ENCODE measurements at regions not wholly inside any gene's neighbourhood (a gene's known extent, or its start where the extent isn't known, plus 50 kb on each side); places are given as distances from the start of the nearest gene placed in this dataset.

DNA sequence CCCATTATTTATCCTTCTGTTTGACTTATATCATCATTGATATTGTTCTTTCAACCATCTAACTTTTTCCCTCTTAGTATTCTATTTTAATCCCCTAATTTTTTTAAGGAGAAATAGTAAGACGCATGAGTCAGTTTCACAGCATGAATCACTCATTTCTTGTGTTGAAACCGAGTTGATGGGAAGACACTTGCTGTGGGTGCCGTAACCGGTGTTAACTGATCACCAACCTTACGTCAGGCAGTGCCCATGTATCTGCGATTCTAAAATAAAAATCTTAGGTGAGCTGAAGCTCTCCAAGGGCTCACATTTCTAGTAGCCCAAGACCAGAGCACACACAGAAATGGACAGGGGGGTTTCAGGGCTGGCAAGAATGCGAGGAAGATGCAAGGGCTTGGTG is 348.1 kb downstream of the GALR1 start:
- no peak for DNase-seq

DNA sequence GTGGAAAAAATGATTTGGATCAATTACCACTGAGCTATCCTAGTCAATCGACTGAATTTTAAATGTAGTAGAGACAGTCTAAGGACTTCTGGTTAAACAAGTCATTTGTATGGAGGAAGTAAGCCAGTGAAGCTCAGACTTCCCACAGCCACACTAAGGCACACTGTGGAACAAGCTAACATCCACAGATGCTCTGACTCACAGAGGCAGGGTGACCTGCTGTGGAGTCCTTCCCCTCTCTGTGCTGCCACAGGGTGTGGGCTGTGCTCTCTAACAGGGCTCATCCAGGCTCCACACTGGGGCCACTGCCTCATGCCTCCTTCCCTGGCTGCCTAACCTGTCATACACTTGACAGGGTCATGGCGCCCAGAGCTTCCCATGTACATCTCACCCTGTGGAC is 351.0 kb downstream of the GALR1 start:
- no peak for DNase-seq

DNA sequence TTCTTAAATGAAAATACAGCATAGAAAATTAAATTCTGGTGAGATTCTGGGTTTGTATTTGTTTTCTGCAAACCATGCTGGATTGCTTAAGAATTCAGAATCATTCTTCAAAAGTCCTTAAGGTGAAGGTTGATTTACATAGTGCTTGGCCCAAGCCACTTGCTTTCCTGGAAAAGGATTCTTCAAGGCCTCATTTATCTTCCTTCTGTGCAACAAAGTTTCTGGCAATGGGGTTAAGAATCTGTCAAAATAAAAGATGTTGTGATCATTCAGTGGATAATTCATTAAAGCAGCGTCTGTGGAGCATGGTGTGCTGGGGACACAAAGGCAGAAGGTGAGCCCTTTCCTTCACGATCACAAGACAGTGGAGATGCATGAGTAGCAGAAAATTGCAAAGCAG is 351.9 kb downstream of the GALR1 start:
- no peak for DNase-seq

DNA sequence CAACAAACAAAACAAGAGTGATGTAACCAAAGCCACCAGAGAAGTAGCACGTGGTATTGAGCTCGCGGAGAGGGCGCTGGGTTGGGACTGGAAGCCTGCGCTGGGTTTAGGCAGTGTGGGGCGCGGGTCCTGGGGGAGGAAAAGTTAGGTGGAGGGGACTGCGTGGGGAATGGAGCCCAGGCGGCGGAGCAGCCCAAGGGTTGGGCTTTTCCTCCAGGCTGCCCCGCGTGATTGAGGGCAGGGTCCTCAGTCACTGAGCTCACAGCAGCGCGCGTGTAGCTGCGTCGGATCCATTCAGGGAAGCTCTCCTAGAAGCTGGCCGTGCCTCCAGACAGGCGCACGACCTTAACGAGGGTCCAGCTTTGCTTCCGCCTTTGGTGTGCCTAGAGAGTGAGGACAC is 357.4 kb downstream of the GALR1 start:
- no peak for DNase-seq

DNA sequence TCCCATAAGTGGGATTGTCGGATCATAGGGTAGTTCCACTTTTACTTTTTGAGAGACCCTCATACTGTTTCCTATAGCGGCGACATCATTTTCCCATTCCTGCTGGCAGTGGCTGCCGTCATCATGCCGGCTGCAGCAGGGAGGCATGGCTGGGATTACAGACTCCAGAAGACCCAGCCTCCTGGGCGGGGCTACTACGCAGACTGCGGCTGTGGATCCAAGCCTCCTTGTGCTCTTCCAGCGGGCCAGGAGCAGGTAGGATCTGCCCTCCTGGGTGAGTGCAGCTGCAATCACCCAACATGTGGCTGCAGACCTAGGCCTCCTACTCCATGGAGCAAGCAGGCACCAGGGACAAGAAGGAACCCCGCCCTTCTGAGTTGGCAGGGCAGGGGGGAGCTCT is 359.2 kb downstream of the GALR1 start:
- DNase-seq, result no peak

DNA sequence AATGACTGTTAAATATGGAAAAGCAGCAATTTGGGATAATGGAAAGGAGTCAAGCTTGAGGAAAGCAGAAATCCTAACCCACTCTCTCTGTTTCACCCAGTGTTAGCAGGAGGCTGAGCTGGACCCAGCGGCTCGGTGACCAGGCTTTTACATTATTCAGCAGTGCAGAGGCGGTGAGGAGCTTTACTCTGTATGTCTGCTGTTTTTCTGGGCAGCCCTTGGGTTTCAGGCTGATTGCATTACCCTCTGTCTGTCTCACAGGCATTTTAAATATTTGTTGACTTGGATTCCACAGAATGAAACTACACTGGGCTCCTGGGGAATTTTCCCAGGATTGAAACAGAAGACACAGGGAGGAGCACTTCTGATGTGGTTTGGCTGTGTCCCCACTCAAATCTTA is 368.0 kb downstream of the GALR1 start:
- no peak for DNase-seq

DNA sequence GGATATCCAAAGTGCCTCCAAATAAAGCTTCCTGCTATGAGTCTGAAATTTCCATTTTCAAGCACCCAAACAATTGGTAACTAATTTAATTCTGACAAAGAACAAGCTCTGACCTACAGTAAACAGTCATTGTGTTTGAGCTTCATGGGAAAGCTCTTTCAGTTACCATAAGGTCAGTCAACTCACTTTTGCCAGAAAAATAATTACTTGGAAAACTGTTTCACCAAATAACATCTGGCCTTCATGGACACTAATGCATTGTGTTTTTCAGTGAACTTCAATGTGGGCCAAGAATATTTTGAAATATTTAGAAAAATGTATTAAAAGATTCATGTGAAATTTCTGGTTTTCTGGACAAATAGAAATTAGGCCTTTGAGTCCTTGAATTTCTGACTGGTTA is 369.9 kb downstream of the GALR1 start:
- no peak for DNase-seq

DNA sequence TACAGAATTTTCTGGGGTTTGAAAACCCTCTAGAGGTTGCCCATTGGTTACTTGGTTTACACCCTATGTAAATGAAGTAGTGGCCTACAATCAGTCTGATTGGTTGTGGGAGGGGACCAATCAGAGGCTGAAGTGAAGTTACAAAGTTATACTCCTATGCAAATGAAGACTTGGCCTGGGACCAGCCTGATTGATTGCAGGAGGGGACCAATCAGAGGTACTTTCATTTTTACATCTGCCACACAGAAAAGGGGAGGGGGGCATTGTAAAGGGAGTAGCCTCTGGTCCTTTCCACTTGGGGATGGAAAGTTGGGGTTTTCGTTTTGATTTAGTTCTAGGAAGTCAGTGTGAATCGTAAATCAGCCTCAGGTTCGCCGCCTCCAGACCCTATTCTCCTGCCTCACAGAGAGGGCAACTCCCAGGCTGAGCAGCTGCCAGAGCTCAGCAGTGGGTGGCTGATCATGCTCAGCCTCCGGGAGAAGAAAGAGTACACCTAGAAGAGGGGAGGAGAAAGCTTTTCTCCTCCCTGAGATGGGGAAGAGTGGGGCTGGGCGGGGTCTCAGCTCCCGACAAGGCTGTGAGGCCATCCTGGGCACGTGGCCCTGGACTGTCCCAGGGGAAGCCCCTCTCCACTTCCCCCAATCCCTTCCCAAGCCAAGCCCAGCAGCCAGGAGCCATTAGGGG is 372.5 kb downstream of the GALR1 start:
- DNase-seq, result no peak

DNA sequence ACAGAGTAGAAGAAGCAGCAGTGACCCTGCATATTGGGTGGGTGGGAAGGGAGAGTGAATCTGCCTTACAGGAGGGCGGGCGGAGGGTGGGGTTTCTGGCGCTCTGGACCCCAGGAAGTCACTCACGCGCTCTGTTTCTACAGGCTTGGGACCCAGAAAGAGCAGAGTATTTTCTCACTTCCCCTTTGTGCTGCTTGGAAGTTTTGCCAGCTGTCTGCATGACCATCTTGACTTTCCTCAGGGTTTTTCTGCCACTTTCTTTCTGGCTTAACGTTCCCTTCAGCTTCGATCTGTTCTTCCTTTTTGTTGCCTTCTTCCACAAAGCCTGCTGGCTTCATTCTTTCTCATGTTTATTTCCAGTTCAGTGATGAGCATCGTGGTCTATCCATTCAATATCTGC is 383.1 kb downstream of the GALR1 start:
- no peak for DNase-seq

DNA sequence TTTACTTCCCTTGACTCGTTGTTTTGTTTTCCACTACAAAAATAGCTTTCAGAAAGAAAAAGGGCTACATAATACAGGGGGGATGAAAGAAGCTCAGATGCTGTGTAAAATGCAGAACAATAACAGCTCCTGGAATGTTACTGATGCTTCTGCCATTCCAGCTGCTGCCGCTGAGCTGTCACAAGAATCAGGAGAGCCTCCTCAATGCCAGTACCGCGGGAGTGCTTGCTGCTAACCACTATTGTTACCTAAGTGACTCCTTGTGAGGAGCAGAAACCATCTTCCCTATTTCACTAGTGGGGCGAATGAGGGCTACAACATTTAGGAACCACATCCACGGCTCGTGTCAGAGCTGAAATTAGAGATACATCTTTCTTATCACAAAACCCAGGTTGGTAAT is 384.8 kb downstream of the GALR1 start:
- no peak for DNase-seq

DNA sequence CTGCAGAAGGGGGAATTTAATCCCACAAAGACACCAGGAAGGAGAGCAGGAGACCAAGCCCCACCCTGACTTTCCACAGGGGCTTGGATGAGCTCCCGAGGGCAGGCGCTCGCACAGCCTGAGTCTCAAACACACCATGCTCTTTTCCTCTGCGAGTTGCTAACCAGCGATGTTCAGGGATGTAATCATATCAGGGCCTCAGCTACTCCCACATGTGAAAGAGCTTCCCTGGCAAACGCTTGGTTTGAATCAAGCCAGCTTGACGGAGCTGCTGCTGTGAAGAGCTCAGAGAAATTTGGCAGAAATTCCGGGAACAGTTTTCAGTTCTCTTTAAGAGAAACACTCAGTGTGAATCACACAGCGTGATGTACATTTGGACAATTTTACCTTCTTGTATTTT is 385.8 kb downstream of the GALR1 start:
- DNase-seq, result no peak

DNA sequence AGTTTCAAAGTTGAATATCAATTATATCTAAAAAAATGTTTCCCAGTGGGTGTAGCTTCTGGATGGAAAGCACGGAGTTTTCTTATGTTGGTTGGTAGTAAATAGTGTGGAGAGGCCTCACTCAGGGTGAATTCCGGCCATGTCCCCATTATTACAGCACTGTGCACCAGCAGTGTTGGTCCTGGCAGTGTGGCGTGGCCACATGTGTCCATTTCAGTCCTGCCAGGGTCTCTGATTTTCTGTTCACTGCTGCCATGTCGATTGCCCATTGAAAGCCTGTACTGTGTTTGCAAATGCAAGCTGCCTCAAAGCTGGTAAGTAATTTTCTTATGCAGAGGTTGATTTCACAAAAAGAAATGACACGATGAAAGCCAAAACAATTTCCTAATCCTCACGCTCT is 386.2 kb downstream of the GALR1 start:
- DNase-seq, result no peak

DNA sequence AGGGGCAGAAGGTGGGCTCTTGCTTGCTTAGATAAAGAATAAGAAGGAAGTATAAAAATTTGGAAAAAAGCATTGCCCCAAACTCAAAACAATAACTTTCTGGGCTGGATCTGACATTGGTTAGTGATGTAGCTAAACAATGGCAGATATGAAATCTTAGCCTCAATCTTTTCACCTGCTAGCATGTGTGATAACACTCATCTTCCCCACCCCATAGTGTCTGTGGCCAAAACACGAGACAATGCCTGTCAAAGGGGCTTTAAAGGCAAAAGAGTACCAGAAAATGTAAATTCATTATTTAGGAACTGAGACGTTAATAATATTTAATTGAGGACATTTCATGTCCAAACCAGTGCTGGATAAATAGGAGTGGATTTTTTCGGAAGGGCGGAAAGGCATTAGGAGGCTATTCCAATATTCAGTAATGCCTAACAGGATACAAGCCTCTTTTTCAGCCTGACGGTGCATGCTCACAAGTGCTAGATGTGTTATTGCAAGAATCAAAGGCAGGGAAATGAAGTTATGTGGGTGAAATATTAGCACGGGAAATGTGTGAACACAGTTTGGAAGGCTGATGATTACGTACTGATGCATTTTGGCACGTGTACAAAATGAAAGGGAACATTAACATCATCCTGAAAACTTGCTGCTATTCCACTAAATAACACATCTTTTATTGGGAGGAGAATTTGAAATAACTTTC is 395.7 kb downstream of the GALR1 start:
- no peak for DNase-seq

DNA sequence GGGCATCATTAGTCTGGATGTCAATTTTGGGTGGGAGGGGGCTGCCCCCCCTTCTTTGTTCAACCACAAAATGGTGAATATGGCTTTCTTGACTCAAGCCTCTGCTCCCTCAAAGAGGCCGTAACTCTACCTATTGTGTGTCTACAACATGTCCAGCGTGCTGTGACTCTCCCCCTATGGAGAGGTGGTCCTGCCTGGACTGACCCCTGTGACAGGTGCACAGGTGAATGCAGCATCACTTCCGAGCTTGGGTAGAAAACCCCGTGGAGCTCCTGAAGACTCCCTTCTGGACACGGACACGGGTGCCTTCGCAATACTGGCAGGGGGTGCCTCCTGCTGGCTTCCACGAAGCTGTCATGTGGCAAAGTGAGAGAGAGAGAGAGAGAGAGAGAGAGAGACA is 397.8 kb downstream of the GALR1 start:
- no peak for DNase-seq

DNA sequence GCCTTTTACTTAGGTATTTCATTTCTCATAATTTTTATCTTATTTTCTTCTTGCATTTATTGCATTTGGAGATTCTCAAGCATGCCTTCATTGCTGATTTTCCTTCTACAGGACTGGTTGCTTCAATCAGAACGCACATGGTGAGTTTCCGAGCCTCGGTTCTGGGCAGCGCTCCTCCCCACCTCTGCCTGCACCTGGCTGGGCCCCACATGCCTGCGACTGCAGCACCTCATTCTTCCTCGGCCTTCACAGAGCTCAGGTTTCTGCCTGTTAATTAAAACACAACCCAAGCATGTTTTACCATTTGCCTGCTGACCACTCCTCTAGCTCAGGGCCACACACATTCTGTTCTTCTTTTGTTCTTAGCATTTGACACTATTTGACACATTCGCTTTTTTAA is 398.8 kb downstream of the GALR1 start:
- no peak for DNase-seq

DNA sequence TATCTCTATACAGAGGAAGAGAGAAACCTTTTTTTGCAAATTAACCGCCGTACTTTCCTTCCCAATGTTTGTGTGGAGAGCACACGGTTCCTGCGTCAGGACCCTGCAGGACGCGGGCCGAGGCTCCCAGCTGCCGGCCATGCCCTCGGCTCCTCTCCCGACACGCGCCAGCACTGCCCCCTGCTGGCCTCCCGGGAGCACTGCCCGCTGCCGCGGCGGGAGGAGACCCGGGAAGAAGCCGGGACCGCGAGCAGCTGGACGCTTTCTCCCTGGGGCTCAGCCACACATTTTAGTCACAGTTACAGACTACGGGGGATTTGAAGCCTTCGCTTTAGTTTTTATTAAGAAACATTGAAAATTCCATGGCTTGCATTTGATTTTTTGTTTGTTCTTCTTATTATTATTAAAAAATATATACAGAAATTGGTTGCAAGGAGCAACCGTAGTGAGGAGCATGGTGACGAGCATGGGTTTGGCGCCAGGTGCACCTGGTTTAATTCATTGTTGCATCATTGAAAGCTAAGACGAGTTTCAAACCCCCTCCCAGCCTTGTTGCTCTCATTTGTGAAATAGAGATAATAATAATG is 401.2 kb downstream of the GALR1 start:
- no peak for DNase-seq

DNA sequence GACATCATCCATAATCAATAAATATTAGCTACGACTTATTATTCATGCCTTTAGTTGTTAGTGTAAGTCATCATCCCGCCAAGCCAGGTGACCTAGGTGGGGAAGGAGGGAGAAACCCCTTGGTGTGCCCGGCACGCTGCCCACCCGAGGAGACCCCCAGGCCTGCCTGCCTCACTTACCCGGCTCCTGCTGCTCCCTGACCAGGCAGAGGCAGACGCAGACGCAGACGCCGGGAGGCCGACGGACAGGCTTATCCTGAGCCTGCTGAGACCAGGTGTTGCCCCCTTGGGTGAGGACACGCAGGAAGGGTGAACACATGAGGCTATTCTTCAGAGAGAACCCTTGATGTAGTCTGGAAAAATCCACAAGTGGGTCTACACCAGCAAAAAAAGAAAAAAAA is 401.8 kb downstream of the GALR1 start:
- no peak for DNase-seq

DNA sequence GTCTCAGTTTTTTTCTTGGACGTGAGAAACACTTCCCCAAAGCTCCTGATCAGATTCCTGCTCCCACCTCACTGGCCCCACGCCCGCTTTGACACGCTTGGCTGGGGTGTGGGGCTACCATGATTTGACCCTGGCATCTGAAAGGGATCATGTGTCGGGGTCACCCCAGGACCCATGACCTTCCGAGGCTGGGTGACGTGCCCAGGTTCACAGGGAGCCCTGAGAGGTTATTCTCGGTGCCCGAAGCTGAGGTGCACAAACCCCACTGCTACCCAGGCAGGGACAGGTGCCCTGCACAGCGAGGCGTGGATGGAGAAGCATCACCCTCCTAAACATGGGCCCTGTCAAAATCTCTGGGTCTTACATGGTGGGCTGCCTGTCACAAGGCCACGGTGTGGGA is 404.1 kb downstream of the GALR1 start:
- DNase-seq, result no peak

DNA sequence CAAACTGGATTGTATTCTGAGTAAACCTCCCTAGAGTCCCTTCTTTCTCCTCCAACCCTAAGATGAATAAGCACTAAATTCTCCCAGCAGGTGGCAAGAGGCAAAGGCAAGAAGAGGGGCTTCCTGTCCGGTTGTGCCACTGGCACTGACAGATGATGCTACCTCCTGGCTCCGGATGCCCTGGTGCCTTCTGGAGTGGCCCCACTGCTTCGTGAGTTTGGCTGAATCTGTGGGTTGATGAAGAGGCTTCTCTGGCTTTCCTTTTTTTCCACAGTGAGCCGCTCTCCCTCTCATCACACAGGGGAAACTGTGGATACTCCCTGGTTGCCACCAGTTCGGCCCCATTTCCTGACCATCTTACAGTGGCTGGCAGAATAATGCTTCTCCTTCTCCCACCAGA is 404.7 kb downstream of the GALR1 start:
- DNase-seq, result no peak

DNA sequence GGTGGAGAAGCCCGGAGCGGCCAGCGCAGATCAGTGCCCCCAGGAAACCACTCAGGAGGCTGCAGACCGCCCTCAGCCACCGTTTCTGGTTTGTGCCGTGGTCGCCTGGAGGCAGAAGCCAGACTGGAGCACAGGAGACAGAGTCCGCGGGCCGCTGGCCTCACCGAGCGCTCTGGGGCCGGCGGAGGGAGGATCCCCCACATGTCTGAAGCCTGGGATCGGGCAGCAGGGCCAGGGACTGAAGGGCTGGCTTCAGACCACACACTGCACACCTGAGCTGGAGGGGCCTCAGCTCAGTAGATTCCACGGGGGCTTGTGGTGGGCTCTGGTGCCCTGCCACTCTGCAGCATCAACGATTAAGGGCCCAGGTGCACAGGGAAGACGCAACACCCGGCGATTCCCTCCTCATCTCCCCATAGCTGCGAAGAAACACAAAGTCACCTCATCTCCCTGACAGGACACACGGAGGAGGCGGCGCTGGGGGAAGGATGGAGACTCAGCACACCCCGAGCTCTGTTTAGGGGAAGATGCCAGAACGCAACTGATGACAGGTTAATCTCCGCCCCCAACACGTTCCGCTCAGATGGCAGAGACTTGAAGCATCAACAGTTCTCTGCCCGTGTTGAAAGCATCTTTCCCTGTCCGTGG is 408.1 kb downstream of the GALR1 start:
- DNase-seq, result no peak

DNA sequence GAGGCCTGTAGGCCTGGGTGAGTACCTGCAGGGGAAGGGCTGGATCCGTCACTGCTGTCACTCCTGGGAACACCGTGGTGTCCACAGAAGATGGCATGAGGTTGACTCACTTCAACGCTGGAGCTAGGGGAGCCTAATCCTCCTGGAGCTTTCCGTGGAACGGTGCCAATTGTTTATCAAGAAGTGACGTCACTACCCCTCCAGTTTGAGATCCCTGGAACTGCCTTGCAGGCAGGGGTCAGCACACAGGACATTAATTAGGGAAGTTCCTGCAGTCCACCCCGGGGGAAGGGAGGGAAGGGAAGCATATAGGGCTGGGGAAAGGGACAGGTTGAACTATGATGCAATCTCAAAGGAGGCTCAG is 408.6 kb downstream of the GALR1 start:
- DNase-seq, result no peak

DNA sequence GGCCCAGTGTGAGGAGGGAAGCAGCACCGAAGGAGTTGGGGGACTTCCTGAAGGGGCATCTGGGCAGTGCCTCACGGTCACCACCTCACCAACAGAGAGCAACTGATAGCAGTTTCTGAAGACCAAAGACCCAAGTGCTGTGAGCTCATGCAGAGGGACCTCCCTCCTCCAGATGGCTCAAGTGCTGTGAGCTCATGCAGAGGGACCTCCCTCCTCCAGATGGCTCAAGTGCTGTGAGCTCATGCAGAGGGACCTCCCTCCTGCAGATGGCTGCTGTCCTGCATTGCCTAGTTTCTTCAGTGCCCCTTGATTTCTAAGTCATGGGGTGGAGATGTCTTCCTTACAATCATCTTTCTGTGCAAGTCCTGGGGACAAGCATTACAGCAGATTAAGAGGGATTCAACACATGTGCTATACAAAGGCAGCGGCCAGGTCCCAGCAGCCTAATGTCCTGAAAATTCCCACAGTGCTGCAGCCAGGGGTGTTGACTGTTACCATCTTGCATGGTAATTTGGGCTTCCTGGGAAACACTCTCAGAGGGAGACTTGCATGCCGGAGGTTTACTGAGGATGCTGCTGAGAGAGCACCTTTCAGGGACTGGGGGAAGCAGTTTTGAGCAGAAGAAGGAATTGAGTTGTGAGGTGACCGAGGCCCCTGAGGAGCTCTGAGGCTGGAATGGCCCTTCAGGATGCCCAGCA is 409.3 kb downstream of the GALR1 start:
- no peak for DNase-seq

DNA sequence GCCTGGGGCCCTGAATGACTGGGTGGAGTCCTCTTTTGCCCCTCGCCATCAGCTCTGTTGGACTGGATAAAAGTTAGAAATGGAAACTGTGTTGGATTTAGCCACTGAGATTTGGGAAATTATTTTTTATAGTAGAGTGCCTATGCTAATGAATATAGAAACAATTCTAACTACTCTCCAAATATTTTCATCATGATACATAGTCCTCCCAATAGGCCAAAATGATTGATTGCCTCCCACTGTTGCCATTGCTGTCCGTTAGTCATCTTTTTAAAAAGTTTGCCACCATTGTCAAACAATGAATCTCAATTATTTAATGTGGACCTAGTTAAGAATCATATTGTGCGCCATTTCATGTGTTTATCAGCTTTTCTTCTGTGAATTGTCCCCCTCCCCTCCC is 417.0 kb downstream of the GALR1 start:
- no peak for DNase-seq

DNA sequence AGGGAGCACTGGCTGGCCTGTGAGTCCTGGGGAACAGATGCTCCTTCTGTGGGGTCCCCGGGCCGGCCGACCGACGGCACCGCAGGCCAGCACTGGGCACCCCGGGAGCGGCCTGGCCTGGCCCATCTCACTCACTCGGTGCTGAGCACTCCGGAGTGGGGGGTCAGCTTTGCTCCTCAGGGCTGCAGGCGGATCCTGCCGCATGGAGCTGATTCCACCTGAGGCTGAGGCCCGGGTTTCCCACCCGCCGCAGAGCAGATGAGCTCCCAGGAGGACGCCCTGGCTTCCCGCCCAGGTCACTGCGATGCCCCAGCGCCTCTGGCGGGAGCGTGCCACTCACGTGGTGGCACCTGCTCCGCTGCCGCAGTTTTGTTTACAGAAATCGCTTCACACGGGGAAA is 418.6 kb downstream of the GALR1 start:
- no peak for DNase-seq

Data from T1000 (cell line).